ENCODE measurements at regions not wholly inside any gene's neighbourhood (a gene's known extent, or its start where the extent isn't known, plus 50 kb on each side); places are given as distances from the start of the nearest gene placed in this dataset.

GRCh38 chr4:114116861-114117260 lies 137.4 kb upstream of the ARSJ start:
- TF ChIP-seq CTCF (IDR thresholded peaks at IDR 0.05) = no peak
- POLR2A ChIA-PET = no interaction called here
- Mint-ChIP-seq H3K4me1 (no peaks in the 10 kb centered on the region), H3K36me3 (ENCODE audit: low read depth) (no peaks in the 10 kb centered on the region), H3K27me3 (peaks cover 2% of the 10 kb centered on the region), H3K9me3 (no peaks in the 10 kb centered on the region), H3K27ac (no peak overlapping the region), H3K4me3 (no peak overlapping the region)
- CTCF ChIA-PET = no interaction called here
- intact Hi-C loops (cut with micrococcal nuclease) = no loop called here
- ATAC-seq (ENCODE audit: low read depth) = no peak
- no peak for DNase-seq

- H3K36me3 Mint-ChIP-seq (ENCODE audit: low read depth) = no peaks in the 10 kb centered on the region
- CTCF ChIA-PET = no interaction called here
- TF ChIP-seq CTCF (IDR thresholded peaks at IDR 0.05) = no peak
- H3K9me3 Mint-ChIP-seq = peaks cover 6% of the 10 kb centered on the region
- H3K4me3 Mint-ChIP-seq = no peak overlapping the region
- no peak for ATAC-seq (ENCODE audit: low read depth)
- intact Hi-C loops (cut with micrococcal nuclease) = no loop called here
- POLR2A ChIA-PET = no interaction called here
- DNase-seq = no peak
- H3K27me3 Mint-ChIP-seq = peaks cover 2% of the 10 kb centered on the region
- no peaks in the 10 kb centered on the region for H3K4me1 Mint-ChIP-seq
- H3K27ac Mint-ChIP-seq = no peak overlapping the region
Measured at GRCh38 chr4:114121221-114121620, 141.8 kb upstream of the ARSJ start.

GRCh38 chr4:114132199-114132598 lies 152.8 kb upstream of the ARSJ start:
- CTCF ChIA-PET = no interaction called here
- H3K9me3 Mint-ChIP-seq = no peaks in the 10 kb centered on the region
- ATAC-seq (ENCODE audit: low read depth) = no peak
- no peak for DNase-seq
- intact Hi-C loops (cut with micrococcal nuclease) = no loop called here
- TF ChIP-seq CTCF (IDR thresholded peaks at IDR 0.05) = no peak
- POLR2A ChIA-PET = no interaction called here
- no peak overlapping the region for H3K4me3 Mint-ChIP-seq
- no peaks in the 10 kb centered on the region for H3K36me3 Mint-ChIP-seq (ENCODE audit: low read depth)
- H3K27me3 Mint-ChIP-seq = peaks cover 2% of the 10 kb centered on the region
- H3K4me1 Mint-ChIP-seq = no peaks in the 10 kb centered on the region
- no peak overlapping the region for H3K27ac Mint-ChIP-seq

GRCh38 chr4:114132830-114133229 lies 153.4 kb upstream of the ARSJ start:
- ATAC-seq (ENCODE audit: low read depth) (no peak), DNase-seq (no peak)
- ChIA-PET POLR2A (no interaction called here), CTCF (no interaction called here)
- Mint-ChIP-seq H3K4me3 (no peak overlapping the region), H3K9me3 (no peaks in the 10 kb centered on the region), H3K4me1 (no peaks in the 10 kb centered on the region), H3K27ac (no peak overlapping the region), H3K36me3 (ENCODE audit: low read depth) (no peaks in the 10 kb centered on the region), H3K27me3 (peaks cover 2% of the 10 kb centered on the region)
- TF ChIP-seq CTCF (IDR thresholded peaks at IDR 0.05) = no peak
- intact Hi-C loops (cut with micrococcal nuclease) = no loop called here

- ATAC-seq (ENCODE audit: low read depth) (no peak), DNase-seq (no peak)
- no peaks in the 10 kb centered on the region for H3K4me1 Mint-ChIP-seq
- intact Hi-C loops (cut with micrococcal nuclease) = no loop called here
- H3K27me3 Mint-ChIP-seq = no peaks in the 10 kb centered on the region
- ChIA-PET POLR2A (no interaction called here), CTCF (no interaction called here)
- no peaks in the 10 kb centered on the region for H3K9me3 Mint-ChIP-seq
- H3K36me3 Mint-ChIP-seq (ENCODE audit: low read depth) = no peaks in the 10 kb centered on the region
- H3K27ac Mint-ChIP-seq = no peak overlapping the region
- no peak overlapping the region for H3K4me3 Mint-ChIP-seq
- TF ChIP-seq CTCF (IDR thresholded peaks at IDR 0.05) = no peak
Measured at GRCh38 chr4:114136069-114136468, 156.6 kb upstream of the ARSJ start.
